ENCODE measurements at regions not wholly inside any gene's neighbourhood (a gene's known extent, or its start where the extent isn't known, plus 50 kb on each side); places are given as distances from the start of the nearest gene placed in this dataset.

DNA sequence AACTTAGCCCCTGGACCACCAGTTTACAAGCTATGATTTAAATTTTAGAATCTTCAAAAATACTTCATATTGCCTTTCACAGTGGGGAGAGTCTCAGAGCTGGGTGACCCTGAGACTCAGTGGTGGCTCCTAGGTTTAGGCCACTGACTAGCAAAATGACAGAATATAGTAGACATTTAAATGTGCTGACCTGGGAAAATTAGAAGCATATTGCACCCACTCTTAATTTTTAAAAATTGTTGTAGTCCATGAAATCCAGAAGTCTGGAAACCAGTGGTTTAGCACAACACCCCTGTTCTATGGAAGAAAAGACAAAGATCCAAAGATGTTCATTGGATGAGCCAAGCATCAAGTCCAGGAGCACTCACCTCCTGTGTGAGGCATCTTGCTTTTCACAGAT is 75.0 kb upstream of the PAPPA start:
- Histone ChIP-seq H3K4me3 (ENCODE audit: low read length) (no peak overlapping the region), H3K9ac (ENCODE audit: low read length) (no peak overlapping the region), H3K27ac (ENCODE audit: low read depth, low read length) (no peak overlapping the region), H3K4me1 (ENCODE audit: control insufficient read depth, insufficient read depth, low read length) (no peaks in the 10 kb centered on the region), H3K27me3 (ENCODE audit: control insufficient read depth, insufficient read depth, low read length) (no peaks in the 10 kb centered on the region), H3K36me3 (ENCODE audit: control insufficient read depth, insufficient read depth, low read length) (no peaks in the 10 kb centered on the region)

DNA sequence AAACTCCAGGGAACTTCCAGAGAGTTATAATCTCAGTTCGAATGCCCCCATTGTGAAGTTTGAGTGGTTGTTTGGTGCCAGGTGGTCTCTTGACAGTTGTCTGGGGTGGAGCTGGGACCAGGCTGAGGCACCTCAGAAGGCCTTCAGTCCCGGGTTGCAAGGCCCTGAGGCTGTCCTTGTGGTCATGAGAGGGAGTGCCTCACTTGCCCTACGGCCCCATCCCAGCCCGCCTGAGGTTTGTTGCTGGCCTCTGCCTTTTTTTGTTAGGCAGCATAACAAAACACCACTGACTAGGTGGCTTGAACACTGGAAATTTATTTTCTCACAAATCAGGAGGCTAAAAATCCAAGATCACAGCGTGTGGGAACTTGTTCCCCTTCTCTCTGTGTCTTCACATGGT is 73.0 kb upstream of the PAPPA start:
- Histone ChIP-seq H3K4me3 (ENCODE audit: low read length) (no peak overlapping the region), H3K36me3 (ENCODE audit: control insufficient read depth, insufficient read depth, low read length) (no peaks in the 10 kb centered on the region), H3K4me1 (ENCODE audit: control insufficient read depth, insufficient read depth, low read length) (no peaks in the 10 kb centered on the region), H3K27ac (ENCODE audit: low read depth, low read length) (no peak overlapping the region), H3K9ac (ENCODE audit: low read length) (no peak overlapping the region), H3K27me3 (ENCODE audit: control insufficient read depth, insufficient read depth, low read length) (no peaks in the 10 kb centered on the region)

- no peak overlapping the region for H3K4me3 ChIP-seq (ENCODE audit: low read length)
- no peaks in the 10 kb centered on the region for H3K27me3 ChIP-seq (ENCODE audit: control insufficient read depth, insufficient read depth, low read length)
- no peak overlapping the region for H3K9ac ChIP-seq (ENCODE audit: low read length)
- no peaks in the 10 kb centered on the region for H3K4me1 ChIP-seq (ENCODE audit: control insufficient read depth, insufficient read depth, low read length)
- H3K36me3 ChIP-seq (ENCODE audit: control insufficient read depth, insufficient read depth, low read length): no peaks in the 10 kb centered on the region
- no peak overlapping the region for H3K27ac ChIP-seq (ENCODE audit: low read depth, low read length)
Observed at GRCh38 chr9:116081435-116082115, 72.0 kb upstream of the PAPPA start.

DNA sequence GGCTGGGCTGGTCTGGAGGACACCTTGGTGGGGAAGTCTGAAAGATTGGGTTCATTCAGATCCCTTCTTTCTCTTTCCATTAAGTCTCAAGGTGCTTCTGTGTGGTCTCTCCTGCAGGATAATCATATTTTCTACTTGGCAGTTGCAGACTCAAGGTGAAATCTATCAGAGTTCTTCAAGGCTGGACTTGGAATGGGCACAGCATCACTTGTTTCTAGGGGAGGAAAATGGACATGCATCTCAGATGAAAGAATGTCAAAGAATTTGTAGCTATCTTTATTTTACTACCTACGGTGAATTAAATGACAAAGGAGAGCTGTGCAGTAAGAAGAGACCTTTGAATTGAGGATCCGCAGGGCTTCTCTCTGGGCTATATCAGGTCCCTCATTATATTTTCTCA is 69.8 kb upstream of the PAPPA start:
- no peaks in the 10 kb centered on the region for H3K27me3 ChIP-seq (ENCODE audit: control insufficient read depth, insufficient read depth, low read length)
- no peak overlapping the region for H3K27ac ChIP-seq (ENCODE audit: low read depth, low read length)
- H3K4me3 ChIP-seq (ENCODE audit: low read length): no peak overlapping the region
- H3K36me3 ChIP-seq (ENCODE audit: control insufficient read depth, insufficient read depth, low read length): no peaks in the 10 kb centered on the region
- H3K9ac ChIP-seq (ENCODE audit: low read length): no peak overlapping the region
- no peaks in the 10 kb centered on the region for H3K4me1 ChIP-seq (ENCODE audit: control insufficient read depth, insufficient read depth, low read length)

- no peaks in the 10 kb centered on the region for H3K27me3 ChIP-seq (ENCODE audit: control insufficient read depth, insufficient read depth, low read length)
- no peak overlapping the region for H3K9ac ChIP-seq (ENCODE audit: low read length)
- H3K4me3 ChIP-seq (ENCODE audit: low read length): no peak overlapping the region
- H3K4me1 ChIP-seq (ENCODE audit: control insufficient read depth, insufficient read depth, low read length): no peaks in the 10 kb centered on the region
- H3K27ac ChIP-seq (ENCODE audit: low read depth, low read length): no peak overlapping the region
- H3K36me3 ChIP-seq (ENCODE audit: control insufficient read depth, insufficient read depth, low read length): no peaks in the 10 kb centered on the region
Observed at GRCh38 chr9:116084497-116084896, 69.1 kb upstream of the PAPPA start.

DNA sequence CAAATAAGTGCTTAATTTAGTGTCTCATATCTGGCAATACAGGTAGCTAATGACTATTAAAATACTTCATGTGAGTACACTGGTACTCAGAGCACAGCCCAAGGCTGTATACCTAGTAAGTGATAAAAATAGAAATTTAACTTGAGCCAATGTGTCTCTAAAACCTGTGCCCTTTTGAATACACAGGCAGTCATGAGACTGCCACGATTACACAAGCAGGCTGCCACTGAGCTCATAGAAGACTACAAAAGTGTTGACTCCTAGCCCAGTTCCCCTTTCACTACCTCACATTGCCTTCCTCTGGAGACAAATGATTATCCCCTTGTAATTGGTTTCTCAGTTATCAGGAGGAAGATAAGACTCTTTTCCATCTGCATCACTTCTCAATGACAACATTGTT is 66.3 kb upstream of the PAPPA start:
- Histone ChIP-seq H3K27me3 (ENCODE audit: control insufficient read depth, insufficient read depth, low read length) (no peaks in the 10 kb centered on the region), H3K4me1 (ENCODE audit: control insufficient read depth, insufficient read depth, low read length) (no peaks in the 10 kb centered on the region), H3K4me3 (ENCODE audit: low read length) (no peak overlapping the region), H3K36me3 (ENCODE audit: control insufficient read depth, insufficient read depth, low read length) (no peaks in the 10 kb centered on the region), H3K9ac (ENCODE audit: low read length) (no peak overlapping the region), H3K27ac (ENCODE audit: low read depth, low read length) (no peak overlapping the region)

- H3K9ac ChIP-seq (ENCODE audit: low read length): no peak overlapping the region
- no peak overlapping the region for H3K4me3 ChIP-seq (ENCODE audit: low read length)
- H3K36me3 ChIP-seq (ENCODE audit: control insufficient read depth, insufficient read depth, low read length): no peaks in the 10 kb centered on the region
- no peaks in the 10 kb centered on the region for H3K27me3 ChIP-seq (ENCODE audit: control insufficient read depth, insufficient read depth, low read length)
- no peak overlapping the region for H3K27ac ChIP-seq (ENCODE audit: low read depth, low read length)
- no peaks in the 10 kb centered on the region for H3K4me1 ChIP-seq (ENCODE audit: control insufficient read depth, insufficient read depth, low read length)
Observed at GRCh38 chr9:116087751-116088194, 65.8 kb upstream of the PAPPA start.

GRCh38 chr9:116088396-116088795 is 65.2 kb upstream of the PAPPA start:
- H3K36me3 ChIP-seq (ENCODE audit: control insufficient read depth, insufficient read depth, low read length): no peaks in the 10 kb centered on the region
- no peak overlapping the region for H3K4me3 ChIP-seq (ENCODE audit: low read length)
- no peak overlapping the region for H3K9ac ChIP-seq (ENCODE audit: low read length)
- no peaks in the 10 kb centered on the region for H3K27me3 ChIP-seq (ENCODE audit: control insufficient read depth, insufficient read depth, low read length)
- no peaks in the 10 kb centered on the region for H3K4me1 ChIP-seq (ENCODE audit: control insufficient read depth, insufficient read depth, low read length)
- no peak overlapping the region for H3K27ac ChIP-seq (ENCODE audit: low read depth, low read length)

- Histone ChIP-seq H3K27ac (ENCODE audit: low read depth, low read length) (no peak overlapping the region), H3K36me3 (ENCODE audit: control insufficient read depth, insufficient read depth, low read length) (no peaks in the 10 kb centered on the region), H3K4me3 (ENCODE audit: low read length) (no peak overlapping the region), H3K27me3 (ENCODE audit: control insufficient read depth, insufficient read depth, low read length) (no peaks in the 10 kb centered on the region), H3K4me1 (ENCODE audit: control insufficient read depth, insufficient read depth, low read length) (no peaks in the 10 kb centered on the region), H3K9ac (ENCODE audit: low read length) (no peak overlapping the region)
Observed at GRCh38 chr9:116090030-116090770, 63.4 kb upstream of the PAPPA start.

GRCh38 chr9:116094846-116095245 is 58.7 kb upstream of the PAPPA start:
- no peaks in the 10 kb centered on the region for H3K36me3 ChIP-seq (ENCODE audit: control insufficient read depth, insufficient read depth, low read length)

DNA sequence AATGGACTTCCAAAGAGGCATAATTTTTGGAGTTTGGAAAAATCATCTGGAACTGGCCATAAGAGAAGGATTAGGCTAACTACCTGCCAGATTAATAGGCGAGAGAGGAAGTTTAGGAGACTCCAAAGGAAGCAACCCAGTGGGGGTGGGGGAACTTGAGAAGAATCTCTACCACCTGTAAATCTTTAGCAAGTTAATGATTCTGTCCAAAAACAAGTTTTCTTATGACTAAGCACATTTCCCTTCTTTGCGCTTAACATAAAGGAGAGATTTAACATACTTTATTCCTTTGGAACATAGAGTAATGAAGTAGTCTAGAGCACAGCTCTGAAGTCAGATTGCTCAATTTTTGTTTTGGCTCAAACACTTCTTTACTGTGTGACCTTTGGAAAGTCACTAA is 58.2 kb upstream of the PAPPA start:
- Histone ChIP-seq H3K4me3 (ENCODE audit: low read length) (no peak overlapping the region), H3K4me1 (ENCODE audit: control insufficient read depth, insufficient read depth, low read length) (no peaks in the 10 kb centered on the region), H3K9ac (ENCODE audit: low read length) (no peak overlapping the region), H3K27me3 (ENCODE audit: control insufficient read depth, insufficient read depth, low read length) (no peaks in the 10 kb centered on the region), H3K27ac (ENCODE audit: low read depth, low read length) (no peak overlapping the region), H3K36me3 (ENCODE audit: control insufficient read depth, insufficient read depth, low read length) (no peaks in the 10 kb centered on the region)

More at GRCh38 chr9:116094846-116095245, 58.7 kb upstream of the PAPPA start:
- Histone ChIP-seq H3K4me3 (ENCODE audit: low read length) (no peak overlapping the region), H3K27me3 (ENCODE audit: control insufficient read depth, insufficient read depth, low read length) (no peaks in the 10 kb centered on the region), H3K9ac (ENCODE audit: low read length) (no peak overlapping the region), H3K27ac (ENCODE audit: low read depth, low read length) (no peak overlapping the region), H3K4me1 (ENCODE audit: control insufficient read depth, insufficient read depth, low read length) (no peaks in the 10 kb centered on the region)

- no peaks in the 10 kb centered on the region for H3K27me3 ChIP-seq (ENCODE audit: control insufficient read depth, insufficient read depth, low read length)
- no peak overlapping the region for H3K4me3 ChIP-seq (ENCODE audit: low read length)
- no peak overlapping the region for H3K27ac ChIP-seq (ENCODE audit: low read depth, low read length)
- no peaks in the 10 kb centered on the region for H3K4me1 ChIP-seq (ENCODE audit: control insufficient read depth, insufficient read depth, low read length)
- H3K36me3 ChIP-seq (ENCODE audit: control insufficient read depth, insufficient read depth, low read length): no peaks in the 10 kb centered on the region
- H3K9ac ChIP-seq (ENCODE audit: low read length): no peak overlapping the region
Observed at GRCh38 chr9:116096046-116096445, 57.5 kb upstream of the PAPPA start.

DNA sequence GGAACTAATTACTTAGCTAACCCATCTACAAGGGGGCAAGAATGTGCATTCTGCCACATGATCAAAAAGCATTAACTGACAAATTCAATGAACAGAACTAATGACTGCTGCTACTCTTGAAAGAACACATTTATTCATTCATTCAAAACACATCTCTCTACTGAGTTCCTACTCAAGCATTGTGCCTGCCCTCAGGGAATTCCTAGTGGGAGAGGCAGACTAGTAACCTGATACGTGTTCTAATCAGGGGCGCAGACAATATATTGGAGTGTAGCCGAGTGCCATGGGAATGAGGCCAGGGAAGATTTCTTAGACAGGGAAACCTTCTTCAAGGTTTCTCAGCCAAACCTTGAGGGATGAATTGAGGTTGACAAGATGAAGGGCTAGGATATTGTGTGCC is 56.7 kb upstream of the PAPPA start:
- H3K9ac ChIP-seq (ENCODE audit: low read length): no peak overlapping the region

More for the DNA sequence above, 56.7 kb upstream of the PAPPA start:
- Histone ChIP-seq H3K27ac (ENCODE audit: low read depth, low read length) (no peak overlapping the region), H3K36me3 (ENCODE audit: control insufficient read depth, insufficient read depth, low read length) (no peaks in the 10 kb centered on the region), H3K27me3 (ENCODE audit: control insufficient read depth, insufficient read depth, low read length) (no peaks in the 10 kb centered on the region), H3K4me3 (ENCODE audit: low read length) (no peak overlapping the region), H3K4me1 (ENCODE audit: control insufficient read depth, insufficient read depth, low read length) (no peaks in the 10 kb centered on the region)
